GM19324 (cell line): ENCODE measurements at regions not wholly inside any gene's neighbourhood (a gene's known extent, or its start where the extent isn't known, plus 50 kb on each side); places are given as distances from the start of the nearest gene placed in this dataset.

Experiments used
- ATAC-seq: cut with Tn5 transposase; IDR thresholded peaks from one replicate; pipeline ENCODE4 v1.9.1; 2021; ENCODE audit warnings: mild to moderate bottlenecking, moderate library complexity; ENCODE audit not compliant: unreplicated experiment, low FRiP score

DNA sequence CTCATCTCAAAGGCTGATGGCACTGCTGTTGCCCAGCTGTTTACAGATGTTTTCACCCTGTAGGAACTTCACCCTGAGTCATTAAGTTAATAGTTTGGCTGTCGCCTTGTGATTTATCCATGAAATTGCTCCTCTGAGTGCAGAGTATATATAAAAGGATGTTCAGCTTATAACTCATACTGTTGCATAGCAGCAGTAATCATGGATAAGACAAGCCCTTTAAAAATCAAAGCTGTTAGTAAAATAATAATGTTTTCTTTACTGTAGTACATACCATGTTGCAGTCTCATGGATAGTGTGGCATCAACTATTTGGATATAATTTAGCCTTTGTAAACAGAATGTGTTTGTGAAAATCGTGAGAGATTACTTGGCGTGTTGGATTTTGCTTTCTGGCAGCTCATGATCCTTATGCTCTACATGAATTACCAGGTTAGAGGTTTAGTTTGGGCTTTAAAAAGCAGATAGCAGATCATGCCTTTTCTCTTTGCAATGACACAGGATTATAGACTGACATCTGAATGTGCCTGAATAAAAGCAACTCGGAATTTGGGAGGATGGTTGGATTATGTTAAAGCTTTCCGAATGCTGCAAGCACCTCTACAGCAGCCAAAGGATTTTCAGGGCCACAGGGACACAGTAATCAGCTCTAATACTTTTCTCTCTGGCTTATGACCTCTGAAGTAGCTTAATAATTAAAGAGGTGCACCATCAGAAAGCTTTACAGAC is 279.7 kb upstream of the ATP2B1 start:
- ATAC-seq, result no peak

DNA sequence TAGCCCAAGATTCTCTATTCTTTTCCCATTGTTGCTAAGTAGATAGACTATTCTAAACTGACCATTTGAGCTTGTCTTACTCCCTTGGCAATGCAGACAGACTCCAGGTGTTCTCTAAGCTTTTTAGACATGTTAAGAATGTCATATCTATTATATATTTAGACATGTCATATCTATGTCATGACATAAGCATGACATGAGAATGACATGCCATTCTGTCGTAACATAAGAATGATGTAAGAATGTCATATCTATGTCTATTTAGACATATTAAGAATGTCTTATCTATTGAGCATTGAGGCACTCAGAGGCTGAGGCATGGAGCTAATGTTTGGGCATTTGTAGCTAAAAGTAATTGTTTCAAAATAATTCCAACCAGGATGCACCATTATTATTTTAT is 277.3 kb upstream of the ATP2B1 start:
- ATAC-seq, result no peak

DNA sequence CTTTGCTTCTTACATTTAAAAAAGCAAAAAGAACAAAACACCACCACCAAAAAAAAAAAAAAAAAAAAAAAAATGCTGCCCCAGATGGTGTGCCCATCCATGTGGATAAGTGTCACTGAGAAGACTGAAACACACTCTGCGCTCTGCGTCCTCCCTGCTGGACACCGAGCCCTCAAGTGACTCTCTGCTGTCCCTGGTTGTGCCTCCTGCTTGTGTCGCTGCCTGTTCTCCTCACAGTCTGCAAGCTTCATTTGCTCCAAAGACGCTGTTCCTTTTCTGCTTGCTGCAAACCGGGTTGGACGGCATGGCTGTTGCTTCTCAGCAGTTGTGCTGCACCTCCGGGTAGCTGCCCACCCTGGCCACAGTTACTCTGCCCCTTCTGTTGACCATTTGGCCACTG is 276.2 kb upstream of the ATP2B1 start:
- ATAC-seq, result no peak

DNA sequence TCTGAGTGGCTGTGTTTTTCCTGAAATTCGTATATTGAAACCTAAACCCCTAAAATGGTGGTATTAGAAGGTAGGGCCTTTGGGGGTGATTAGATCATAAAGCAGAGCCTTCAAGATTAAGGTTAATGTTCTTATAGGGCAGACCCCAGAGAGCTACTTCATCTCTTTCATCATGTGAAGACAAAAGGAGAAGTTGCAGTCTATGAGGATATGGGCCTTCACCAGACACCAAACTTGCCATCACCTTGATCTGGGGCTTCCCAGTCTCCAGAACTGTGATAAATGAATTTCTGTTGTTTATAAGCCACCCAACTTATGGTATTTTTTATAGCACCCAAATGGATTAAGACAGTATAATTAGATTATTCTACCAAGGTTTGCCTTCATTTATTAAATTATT is 275.0 kb upstream of the ATP2B1 start:
- ATAC-seq, result no peak

GRCh38 chr12:89980236-89980635 is 271.6 kb upstream of the ATP2B1 start:
- no peak for ATAC-seq

DNA sequence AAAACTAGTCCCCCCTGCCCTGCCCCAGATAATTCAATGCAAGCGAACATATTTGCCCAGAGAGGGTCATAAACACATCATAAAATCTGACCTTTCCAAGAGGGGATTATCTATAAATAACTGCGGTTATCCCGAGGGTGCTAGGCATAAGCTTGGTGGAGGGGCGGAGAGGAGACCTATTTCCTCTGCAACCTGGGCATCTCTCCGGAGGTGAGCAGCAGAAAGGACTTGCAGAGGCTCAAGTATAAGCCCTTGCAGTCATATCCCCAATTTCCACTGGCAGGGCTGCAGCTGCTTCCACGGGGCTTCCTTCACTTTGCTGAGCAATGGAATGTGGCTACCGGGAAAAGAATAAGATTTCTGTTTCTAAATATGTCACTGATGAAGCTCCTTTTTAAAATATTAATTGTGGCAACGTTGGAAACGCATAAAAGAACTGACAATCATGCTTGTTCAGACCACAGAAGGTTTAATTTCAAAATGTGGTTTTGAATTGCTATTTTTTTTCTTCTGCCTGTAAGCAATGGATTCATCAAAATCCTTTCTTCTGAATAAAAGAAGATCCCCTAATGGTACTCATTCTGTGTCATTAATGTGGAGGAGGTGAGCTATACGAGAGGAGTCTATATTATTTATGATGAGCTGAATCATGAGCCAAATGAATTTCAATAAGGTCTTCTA is 268.9 kb upstream of the ATP2B1 start:
- ATAC-seq, result no peak

GRCh38 chr12:89976866-89977265 is 268.2 kb upstream of the ATP2B1 start:
- no peak for ATAC-seq

GRCh38 chr12:89975574-89975973 is 266.9 kb upstream of the ATP2B1 start:
- ATAC-seq, result no peak

GRCh38 chr12:89971880-89972279 is 263.2 kb upstream of the ATP2B1 start:
- no peak for ATAC-seq

- ATAC-seq, result no peak
Observed at GRCh38 chr12:89970722-89971121, 262.1 kb upstream of the ATP2B1 start.

DNA sequence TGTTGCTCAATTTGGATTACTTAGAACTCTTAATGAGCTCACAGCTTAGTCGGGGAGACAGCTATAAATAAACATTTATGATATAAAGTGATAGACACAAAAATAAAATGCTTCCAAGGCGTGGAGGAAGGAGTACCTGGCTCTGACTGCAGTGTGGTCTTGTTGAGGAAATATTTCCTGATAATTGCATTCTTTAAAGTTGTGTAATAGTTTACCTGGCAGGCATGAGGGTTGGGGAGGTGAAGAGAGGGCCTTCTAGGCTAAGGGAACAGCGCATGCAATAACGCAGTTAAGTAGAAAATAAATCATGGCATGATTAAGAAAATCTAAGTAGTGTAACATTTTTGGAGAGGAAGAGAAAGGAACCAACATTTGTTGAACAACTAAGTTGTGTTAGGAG is 260.5 kb upstream of the ATP2B1 start:
- ATAC-seq, result no peak

- ATAC-seq, result no peak
Observed at GRCh38 chr12:89968151-89968700, 259.6 kb upstream of the ATP2B1 start.

DNA sequence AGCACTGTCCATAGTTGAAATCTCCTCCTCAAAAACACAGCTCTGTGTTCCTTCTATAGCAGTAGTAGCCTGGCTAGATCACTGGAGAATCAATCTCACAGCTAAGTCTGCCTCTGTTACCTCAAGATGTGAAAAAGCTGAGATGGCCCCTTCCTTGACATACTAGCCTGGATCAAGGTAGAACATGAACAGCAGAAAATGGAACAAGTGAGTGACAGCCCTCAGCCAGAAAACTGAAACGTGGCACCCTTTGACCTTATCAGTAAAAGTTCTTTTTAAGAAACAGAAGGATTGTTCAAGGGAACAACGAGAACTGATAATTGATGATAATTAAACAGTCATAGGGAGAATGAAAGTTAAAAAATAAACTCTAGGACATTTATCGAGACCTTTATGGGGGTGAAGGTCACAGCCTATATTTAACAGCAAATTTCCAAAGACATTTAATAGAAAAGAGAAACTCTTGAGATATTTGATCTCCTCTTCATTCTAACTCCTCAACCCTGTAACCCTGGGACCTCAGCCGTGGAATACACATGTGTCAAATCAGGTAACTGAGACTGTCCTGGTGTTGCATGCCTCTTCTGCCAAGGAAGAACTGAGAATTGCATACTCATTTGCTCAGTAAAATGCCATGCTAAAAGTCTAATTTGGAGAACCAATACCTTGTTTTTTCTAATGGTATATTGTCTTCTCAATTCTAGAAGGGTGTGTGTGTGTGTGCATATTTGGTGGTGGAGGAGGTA is 258.0 kb upstream of the ATP2B1 start:
- ATAC-seq, result no peak

DNA sequence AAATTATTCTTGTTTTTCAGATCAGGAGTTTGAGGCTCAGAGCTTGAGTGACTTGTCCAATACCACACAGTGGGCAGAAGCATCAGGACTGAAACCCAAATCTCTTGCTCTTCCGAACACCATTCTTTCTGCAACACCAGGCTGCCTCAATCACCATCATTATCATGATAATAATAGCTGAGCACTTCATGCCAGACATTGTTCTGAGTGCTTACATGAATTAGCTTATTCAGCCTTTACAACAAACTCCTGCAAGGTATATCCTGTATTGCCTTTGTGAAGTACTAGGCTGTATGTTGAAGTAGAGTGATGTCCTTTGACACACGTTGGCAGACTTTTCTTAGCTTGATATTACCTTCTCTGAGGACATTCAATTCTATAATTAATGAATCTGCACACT is 257.4 kb upstream of the ATP2B1 start:
- no peak for ATAC-seq

GRCh38 chr12:89962648-89963047 is 254.0 kb upstream of the ATP2B1 start:
- ATAC-seq, result no peak

- no peak for ATAC-seq
Observed at GRCh38 chr12:89960607-89961394, 252.2 kb upstream of the ATP2B1 start.

DNA sequence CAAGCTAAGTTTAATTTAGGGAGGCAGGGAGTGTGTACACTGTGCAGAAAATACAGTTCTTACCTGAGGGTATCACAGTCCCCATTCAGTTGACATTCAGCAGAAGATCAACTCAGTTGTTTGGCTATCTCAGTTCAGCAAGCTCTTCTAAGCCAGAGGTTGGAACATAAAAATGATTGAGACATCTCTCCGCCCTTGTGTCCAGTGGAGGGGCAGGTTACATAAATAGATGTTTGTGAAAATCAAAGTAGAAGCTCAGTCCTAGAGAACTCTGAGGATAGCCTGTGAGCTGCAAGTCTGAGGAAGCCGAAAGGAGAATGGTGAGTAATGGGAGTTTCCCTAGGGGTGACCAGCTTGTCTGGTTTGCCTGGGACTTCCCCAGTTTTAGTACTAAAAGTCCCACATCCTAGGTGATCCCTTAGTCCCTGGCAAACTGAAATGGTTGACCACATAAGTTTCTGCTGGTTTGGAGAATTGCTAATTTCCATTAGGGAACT is 251.4 kb upstream of the ATP2B1 start:
- peak; percentile 86 for ATAC-seq

GRCh38 chr12:89959179-89959578 is 250.5 kb upstream of the ATP2B1 start:
- ATAC-seq, result no peak

DNA sequence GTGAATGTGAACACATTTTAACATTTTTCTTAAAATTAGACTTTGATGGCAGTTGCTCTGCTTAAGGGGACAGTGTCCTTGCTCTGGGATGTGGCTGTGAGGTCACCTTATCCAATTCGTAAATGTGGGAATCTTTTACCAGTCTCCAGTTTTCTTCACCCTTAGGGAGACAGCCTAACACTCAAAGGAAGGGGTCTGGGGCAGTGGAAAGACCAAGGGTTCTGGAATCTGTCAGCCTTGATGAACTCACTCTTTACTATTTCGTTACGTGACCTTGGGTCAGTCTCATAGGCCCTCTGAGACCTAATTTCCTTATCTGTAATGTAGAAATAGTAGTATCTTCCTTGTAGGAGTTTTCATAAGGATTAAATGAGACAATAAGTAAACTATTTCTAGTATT is 245.6 kb upstream of the ATP2B1 start:
- ATAC-seq, result no peak

GRCh38 chr12:89951694-89952060 is 243.0 kb upstream of the ATP2B1 start:
- ATAC-seq, result no peak
